ENCODE measurements at regions not wholly inside any gene's neighbourhood (a gene's known extent, or its start where the extent isn't known, plus 50 kb on each side); places are given as distances from the start of the nearest gene placed in this dataset.

DNA sequence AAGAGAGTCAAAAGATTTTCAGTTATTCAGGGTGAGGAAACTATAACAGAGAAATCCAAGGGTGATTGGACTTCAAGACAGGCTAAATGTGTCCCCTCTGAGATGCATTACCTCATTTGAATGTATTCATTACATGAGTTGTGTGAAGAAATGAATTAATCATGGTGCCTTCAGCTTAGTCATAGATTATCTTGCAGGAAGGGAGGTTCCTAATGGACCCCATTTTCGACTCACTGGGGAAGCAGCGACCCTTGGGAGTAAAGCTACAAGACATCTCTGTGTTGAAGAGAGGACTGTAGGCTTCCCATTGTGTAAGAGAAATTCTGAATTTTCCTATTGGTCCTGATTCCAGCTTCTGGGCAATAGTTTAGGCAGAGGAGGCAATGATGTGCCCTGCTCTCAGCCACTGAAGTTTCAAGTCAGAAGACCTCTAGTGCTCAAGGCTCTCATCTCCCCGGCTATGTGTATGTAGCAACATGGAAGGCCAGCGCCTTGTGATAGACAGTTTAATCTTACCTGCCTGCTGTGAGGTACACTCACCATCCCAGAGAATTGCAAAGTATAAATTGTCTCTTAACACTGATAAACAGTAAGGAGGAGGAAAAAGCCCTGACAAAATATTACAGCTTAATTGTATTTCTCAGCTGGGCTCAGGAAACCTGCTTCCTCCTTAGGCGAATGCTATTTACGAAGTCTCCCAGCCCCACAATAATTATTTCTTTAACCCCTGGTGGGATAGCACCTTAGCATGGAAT lies 133.8 kb downstream of the PDCD6IP start:
- Histone ChIP-seq H3K36me3 (no peaks in the 10 kb centered on the region), H3K9me3 (no peaks in the 10 kb centered on the region), H3K4me1 (no peaks in the 10 kb centered on the region), H3K27me3 (no peaks in the 10 kb centered on the region), H3K4me3 (ENCODE audit: low read depth, low read length) (no peak overlapping the region)
- DNase-seq = no peak
- TF ChIP-seq, protein P1, sequence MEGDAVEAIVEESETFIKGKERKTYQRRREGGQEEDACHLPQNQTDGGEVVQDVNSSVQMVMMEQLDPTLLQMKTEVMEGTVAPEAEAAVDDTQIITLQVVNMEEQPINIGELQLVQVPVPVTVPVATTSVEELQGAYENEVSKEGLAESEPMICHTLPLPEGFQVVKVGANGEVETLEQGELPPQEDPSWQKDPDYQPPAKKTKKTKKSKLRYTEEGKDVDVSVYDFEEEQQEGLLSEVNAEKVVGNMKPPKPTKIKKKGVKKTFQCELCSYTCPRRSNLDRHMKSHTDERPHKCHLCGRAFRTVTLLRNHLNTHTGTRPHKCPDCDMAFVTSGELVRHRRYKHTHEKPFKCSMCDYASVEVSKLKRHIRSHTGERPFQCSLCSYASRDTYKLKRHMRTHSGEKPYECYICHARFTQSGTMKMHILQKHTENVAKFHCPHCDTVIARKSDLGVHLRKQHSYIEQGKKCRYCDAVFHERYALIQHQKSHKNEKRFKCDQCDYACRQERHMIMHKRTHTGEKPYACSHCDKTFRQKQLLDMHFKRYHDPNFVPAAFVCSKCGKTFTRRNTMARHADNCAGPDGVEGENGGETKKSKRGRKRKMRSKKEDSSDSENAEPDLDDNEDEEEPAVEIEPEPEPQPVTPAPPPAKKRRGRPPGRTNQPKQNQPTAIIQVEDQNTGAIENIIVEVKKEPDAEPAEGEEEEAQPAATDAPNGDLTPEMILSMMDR (IDR thresholded peaks at IDR 0.05; ENCODE audit: low read depth, low read length) = no peak

DNA sequence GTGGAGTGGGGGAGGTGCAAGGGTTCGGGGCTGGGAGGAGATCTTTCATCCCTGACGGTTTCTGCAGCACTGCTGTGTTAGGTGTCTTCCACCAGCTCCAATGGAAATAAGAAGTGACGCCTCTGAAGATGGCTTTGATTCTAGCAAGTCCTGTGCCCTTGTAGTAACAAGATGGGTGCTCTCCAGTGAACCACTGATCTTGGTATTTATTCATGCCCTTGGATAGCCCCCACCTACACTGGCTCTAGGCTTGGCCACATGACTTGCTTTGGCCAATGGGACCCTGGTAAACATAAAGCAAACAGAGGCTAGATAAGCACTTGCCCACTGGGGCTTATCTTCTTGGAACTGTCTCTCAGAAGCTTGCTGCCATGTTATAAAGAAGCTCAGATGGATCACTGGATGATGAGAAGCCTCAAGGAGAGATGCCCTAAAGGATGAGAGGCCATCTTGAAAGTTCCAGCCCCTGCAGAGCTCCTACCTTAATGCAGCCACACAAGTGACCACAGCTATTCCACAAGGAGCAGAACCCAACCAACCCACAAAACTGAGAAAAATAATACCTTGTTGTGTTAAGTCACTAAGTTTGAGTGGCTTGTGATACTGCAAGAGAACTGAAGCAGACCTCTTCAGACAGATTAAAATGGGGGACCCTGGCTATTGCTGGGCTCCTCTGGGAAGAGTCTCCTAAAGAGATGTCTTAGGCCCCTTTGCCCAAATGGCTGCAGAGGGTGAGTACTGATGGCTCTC lies 137.9 kb downstream of the PDCD6IP start:
- H3K9me3 ChIP-seq = no peaks in the 10 kb centered on the region
- TF ChIP-seq, protein P1 (IDR thresholded peaks at IDR 0.05; ENCODE audit: low read depth, low read length) = no peak
- H3K4me3 ChIP-seq (ENCODE audit: low read depth, low read length) = no peak overlapping the region
- no peaks in the 10 kb centered on the region for H3K27me3 ChIP-seq
- no peaks in the 10 kb centered on the region for H3K36me3 ChIP-seq
- no peaks in the 10 kb centered on the region for H3K4me1 ChIP-seq
- no peak for DNase-seq

DNA sequence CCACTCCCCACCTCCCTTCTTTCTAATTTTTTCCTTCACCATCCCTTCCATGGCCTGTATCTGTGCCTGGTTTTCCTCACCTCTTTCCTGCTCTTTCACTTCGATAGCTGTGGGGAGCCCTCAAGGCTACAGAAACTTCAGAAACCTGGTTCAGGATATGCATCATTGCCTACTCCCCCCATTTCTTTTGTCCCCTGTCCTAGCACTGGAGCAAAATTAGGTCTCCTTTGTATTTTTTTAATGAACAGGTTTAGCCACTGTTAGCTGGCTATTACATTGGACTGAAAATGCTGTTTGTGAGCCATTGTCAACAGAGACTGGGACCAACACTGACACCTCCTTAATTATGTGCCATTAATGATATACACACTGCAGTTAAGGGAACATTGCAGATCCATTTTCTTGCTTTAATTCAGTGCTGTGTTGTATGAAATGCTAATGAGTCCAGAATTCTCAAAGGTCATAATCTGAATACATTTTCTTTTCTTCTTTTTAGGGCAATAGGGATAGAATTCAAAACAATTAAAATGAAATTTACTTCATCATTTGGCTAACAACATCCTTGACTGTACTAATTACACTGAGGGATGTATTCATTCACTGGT lies 138.6 kb downstream of the PDCD6IP start:
- no peak for DNase-seq
- no peak overlapping the region for H3K4me3 ChIP-seq (ENCODE audit: low read depth, low read length)
- no peaks in the 10 kb centered on the region for H3K36me3 ChIP-seq
- H3K27me3 ChIP-seq = no peaks in the 10 kb centered on the region
- no peaks in the 10 kb centered on the region for H3K4me1 ChIP-seq
- TF ChIP-seq, protein P1 (IDR thresholded peaks at IDR 0.05; ENCODE audit: low read depth, low read length) = no peak
- H3K9me3 ChIP-seq = no peaks in the 10 kb centered on the region

DNA sequence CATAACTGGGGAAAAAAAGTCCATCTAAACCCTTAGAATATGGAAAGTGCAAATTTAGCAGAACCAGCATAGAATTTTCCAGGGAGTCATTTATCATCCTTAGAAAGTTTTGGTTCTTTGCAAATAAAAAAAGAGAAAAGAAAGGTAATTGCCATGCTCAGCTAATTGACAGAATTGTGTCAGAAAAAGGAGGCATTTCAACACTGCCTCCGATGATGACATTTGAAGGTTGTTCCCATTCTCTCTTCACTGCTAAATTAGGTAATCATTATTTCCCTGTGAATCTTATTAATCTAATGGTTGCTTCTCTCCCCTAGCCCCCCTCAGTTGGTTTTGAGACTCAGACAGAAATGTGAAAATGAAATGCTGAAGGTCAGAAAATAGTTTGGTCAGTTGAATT lies 139.2 kb downstream of the PDCD6IP start:
- Histone ChIP-seq H3K36me3 (no peaks in the 10 kb centered on the region), H3K27me3 (no peaks in the 10 kb centered on the region), H3K4me1 (no peaks in the 10 kb centered on the region), H3K4me3 (ENCODE audit: low read depth, low read length) (no peak overlapping the region), H3K9me3 (no peaks in the 10 kb centered on the region)
- TF ChIP-seq, protein P1 (IDR thresholded peaks at IDR 0.05; ENCODE audit: low read depth, low read length) = no peak
- no peak for DNase-seq

DNA sequence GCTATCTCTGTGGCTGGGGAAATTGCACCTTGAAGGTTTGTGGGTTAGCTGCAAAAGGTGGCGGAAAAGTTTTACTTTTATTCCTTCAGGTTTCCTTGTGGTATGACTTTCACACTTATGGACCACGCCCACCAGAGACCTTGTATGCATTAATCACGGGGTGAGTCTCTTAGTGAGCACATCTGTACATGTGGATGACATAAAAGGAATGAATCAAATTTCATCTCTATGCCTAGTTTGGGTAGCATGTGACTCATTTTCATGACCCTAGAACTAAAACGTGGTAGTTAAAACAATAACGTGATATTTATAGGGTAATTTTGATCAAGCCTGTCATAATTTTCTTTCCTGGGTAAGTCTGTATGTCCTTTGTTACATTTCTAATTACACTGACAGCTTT lies 141.7 kb downstream of the PDCD6IP start:
- no peak for DNase-seq
- H3K9me3 ChIP-seq = no peaks in the 10 kb centered on the region
- no peaks in the 10 kb centered on the region for H3K27me3 ChIP-seq

More for the DNA sequence above, 141.7 kb downstream of the PDCD6IP start:
- H3K4me3 ChIP-seq (ENCODE audit: low read depth, low read length) = no peak overlapping the region
- no peaks in the 10 kb centered on the region for H3K4me1 ChIP-seq
- H3K36me3 ChIP-seq = no peaks in the 10 kb centered on the region
- TF ChIP-seq, protein P1 (IDR thresholded peaks at IDR 0.05; ENCODE audit: low read depth, low read length) = no peak

Data from BE2C (cell line).